VCaP (cell line): ENCODE measurements at regions not wholly inside any gene's neighbourhood (a gene's known extent, or its start where the extent isn't known, plus 50 kb on each side); places are given as distances from the start of the nearest gene placed in this dataset.
"Not testable (repeated sequence)": the region's sequence is repeated elsewhere in the genome, so short reads cannot be mapped to it uniquely, and the experiment has no call there.

Experiments
- H3K27ac ChIP-seq: fragments of 450-650 bp; 2 replicates; pipeline ENCODE4 v1.5.1; 2017
- CTCF ChIP-seq: fragments of 450-650 bp; conservative IDR thresholded peaks from 2 replicates; pipeline ENCODE4 v1.5.1; 2017; ENCODE audit warnings: mild to moderate bottlenecking, moderate library complexity

- TF ChIP-seq CTCF, result no peak
- H3K27ac ChIP-seq, result no peak overlapping the region
Observed at GRCh38 chr9:134525841-134526583, 115.6 kb upstream of the COL5A1 start.

- no peak overlapping the region for H3K27ac ChIP-seq
- TF ChIP-seq CTCF, result no peak
Observed at GRCh38 chr9:134526584-134527477, 114.8 kb upstream of the COL5A1 start.

GRCh38 chr9:134530724-134531123 lies 110.9 kb upstream of the COL5A1 start:
- H3K27ac ChIP-seq, result no peak overlapping the region
- TF ChIP-seq CTCF, result no peak

- no peak for TF ChIP-seq CTCF
- H3K27ac ChIP-seq, result no peak overlapping the region
Observed at GRCh38 chr9:134531220-134531970, 110.2 kb upstream of the COL5A1 start.

GRCh38 chr9:134532084-134532483 lies 109.5 kb upstream of the COL5A1 start:
- H3K27ac ChIP-seq, result no peak overlapping the region
- TF ChIP-seq CTCF, result no peak

- not testable (repeated sequence) for H3K27ac ChIP-seq
Observed at GRCh38 chr9:134532661-134533060, 108.9 kb upstream of the COL5A1 start.

GRCh38 chr9:134533850-134534588 lies 107.6 kb upstream of the COL5A1 start:
- no peak for TF ChIP-seq CTCF
- peak overlapping the region; percentile 64 for H3K27ac ChIP-seq
